Ishikawa (cell line): ENCODE measurements at regions not wholly inside any gene's neighbourhood (a gene's known extent, or its start where the extent isn't known, plus 50 kb on each side); places are given as distances from the start of the nearest gene placed in this dataset.

Experiments
- CREB1 ChIP-seq: IDR thresholded peaks from 2 replicates; pipeline ENCODE4 v1.6.1; 2012; ENCODE audit warnings: low read depth
- EGR1 ChIP-seq: IDR thresholded peaks from 2 replicates; pipeline ENCODE4 v1.6.1; 2012
- EP300 ChIP-seq: IDR thresholded peaks from 2 replicates; pipeline ENCODE4 v1.6.1; 2012; ENCODE audit warnings: borderline replicate concordance
- FOXM1 ChIP-seq: IDR thresholded peaks from 2 replicates; pipeline ENCODE4 v1.6.1; 2012; ENCODE audit warnings: low read depth, borderline replicate concordance
- MAX ChIP-seq: IDR thresholded peaks from 2 replicates; pipeline ENCODE4 v1.6.1; 2012
- NFIC ChIP-seq: IDR thresholded peaks from 2 replicates; pipeline ENCODE4 v1.6.1; 2012
- RAD21 ChIP-seq: IDR thresholded peaks from 2 replicates; pipeline ENCODE4 v1.6.1; 2012; ENCODE audit warnings: low read depth
- REST ChIP-seq: IDR thresholded peaks from 2 replicates; pipeline ENCODE4 v1.6.1; 2012; ENCODE audit warnings: low read depth, mild to moderate bottlenecking
- TAF1 ChIP-seq: IDR thresholded peaks from 2 replicates; pipeline ENCODE4 v1.6.1; 2012; ENCODE audit warnings: low read depth, mild to moderate bottlenecking
- TEAD4 ChIP-seq: IDR thresholded peaks from 2 replicates; pipeline ENCODE4 v1.6.1; 2012
- USF1 ChIP-seq: IDR thresholded peaks from 2 replicates; pipeline ENCODE4 v1.6.1; 2012
- YY1 ChIP-seq: IDR thresholded peaks from 2 replicates; pipeline ENCODE4 v1.6.1; 2012; ENCODE audit warnings: low read depth
- ZBTB7A ChIP-seq: IDR thresholded peaks from 2 replicates; pipeline ENCODE4 v1.6.1; 2012; ENCODE audit warnings: low read depth

GRCh38 chr16:73399997-73400396 is 352.1 kb upstream of the ZFHX3 start:
- no peak for TF ChIP-seq CREB1
- no peak for TF ChIP-seq EGR1
- TF ChIP-seq RAD21, result no peak
- TF ChIP-seq EP300, result no peak
- TF ChIP-seq NFIC, result no peak
- TF ChIP-seq USF1, result no peak
- no peak for TF ChIP-seq REST
- TF ChIP-seq TAF1, result no peak
- no peak for TF ChIP-seq TEAD4
- no peak for TF ChIP-seq MAX
- TF ChIP-seq YY1, result no peak
- no peak for TF ChIP-seq ZBTB7A
- no peak for TF ChIP-seq FOXM1
